ENCODE measurements at regions not wholly inside any gene's neighbourhood (a gene's known extent, or its start where the extent isn't known, plus 50 kb on each side); places are given as distances from the start of the nearest gene placed in this dataset.
"Not testable (repeated sequence)": the region's sequence is repeated elsewhere in the genome, so short reads cannot be mapped to it uniquely, and the experiment has no call there.

DNA sequence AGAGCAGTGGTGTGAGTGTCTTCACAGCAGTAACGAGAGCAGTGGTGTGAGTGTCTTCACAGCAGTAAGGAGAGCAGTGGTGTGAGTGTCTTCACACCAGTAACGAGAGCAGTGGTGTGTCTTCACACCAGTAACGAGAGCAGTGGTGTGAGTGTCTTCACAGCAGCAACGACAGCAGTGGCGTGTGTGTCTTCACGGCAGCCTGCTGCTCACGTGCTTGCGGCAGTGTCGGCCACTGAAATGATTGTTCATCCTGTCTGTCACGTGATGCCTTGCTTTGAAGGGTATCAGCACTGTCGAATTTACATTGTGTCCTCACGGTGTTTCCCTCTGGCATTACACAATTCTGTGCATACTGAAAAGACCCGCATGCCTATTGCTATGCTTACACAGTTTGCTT, 541.4 kb upstream of the SALL3 start:
- H3K4me3 ChIP-seq (ENCODE audit: low read depth in 1 of 5, low read length in 5 of 5); H3K4me1 ChIP-seq (ENCODE audit: control insufficient read depth in 5 of 5, insufficient read depth in 5 of 5, low read length in 5 of 5); H3K36me3 ChIP-seq (ENCODE audit: control insufficient read depth in 5 of 5, insufficient read depth in 5 of 5, low read length in 5 of 5); H3K27ac ChIP-seq (ENCODE audit: low read depth, low read length); H3K27me3 ChIP-seq (ENCODE audit: control insufficient read depth in 5 of 5, insufficient read depth in 4 of 5, low read length in 5 of 5); H3K9ac ChIP-seq (ENCODE audit: low read length in 5 of 5): not testable (repeated sequence)
- peaks cover 0 to 13% (median 3%) of the 10 kb centered on the region in 5 donors for H3K9me3 ChIP-seq (ENCODE audit: control insufficient read depth in 5 of 5, low read length in 5 of 5)

DNA sequence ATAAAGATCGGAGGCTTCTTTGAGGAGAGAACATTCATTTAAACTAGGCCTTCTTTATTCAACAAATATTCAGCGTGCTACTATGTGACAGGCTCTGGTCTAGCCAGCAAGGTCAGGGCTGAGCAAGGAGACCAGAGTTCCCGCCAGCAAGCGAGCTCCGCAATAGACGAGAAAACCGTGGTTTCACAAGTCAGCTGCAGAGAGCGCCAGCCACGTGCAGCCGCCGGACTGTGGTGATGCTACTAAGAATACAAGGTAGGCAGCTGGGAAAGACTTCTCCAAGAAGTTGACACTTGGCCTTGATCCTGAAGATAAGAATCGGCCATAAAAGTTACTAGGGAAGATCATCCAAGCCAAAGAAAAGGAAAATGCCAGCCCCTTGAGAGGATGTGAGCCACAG, 533.7 kb upstream of the SALL3 start:
- no peaks in the 10 kb centered on the region for H3K4me1 ChIP-seq (ENCODE audit: control insufficient read depth in 5 of 5, insufficient read depth in 5 of 5, low read length in 5 of 5)
- no peak overlapping the region for H3K27ac ChIP-seq (ENCODE audit: low read depth, low read length)
- no peaks in the 10 kb centered on the region for H3K9me3 ChIP-seq (ENCODE audit: control insufficient read depth in 5 of 5, low read length in 5 of 5)
- no peak overlapping the region for H3K4me3 ChIP-seq (ENCODE audit: low read depth in 1 of 5, low read length in 5 of 5)
- no peak overlapping the region for H3K9ac ChIP-seq (ENCODE audit: low read length in 5 of 5)
- H3K27me3 ChIP-seq (ENCODE audit: control insufficient read depth in 5 of 5, insufficient read depth in 4 of 5, low read length in 5 of 5), result peaks cover 0 to 5% (median 0%) of the 10 kb centered on the region in 5 donors
- no peaks in the 10 kb centered on the region for H3K36me3 ChIP-seq (ENCODE audit: control insufficient read depth in 5 of 5, insufficient read depth in 5 of 5, low read length in 5 of 5)

DNA sequence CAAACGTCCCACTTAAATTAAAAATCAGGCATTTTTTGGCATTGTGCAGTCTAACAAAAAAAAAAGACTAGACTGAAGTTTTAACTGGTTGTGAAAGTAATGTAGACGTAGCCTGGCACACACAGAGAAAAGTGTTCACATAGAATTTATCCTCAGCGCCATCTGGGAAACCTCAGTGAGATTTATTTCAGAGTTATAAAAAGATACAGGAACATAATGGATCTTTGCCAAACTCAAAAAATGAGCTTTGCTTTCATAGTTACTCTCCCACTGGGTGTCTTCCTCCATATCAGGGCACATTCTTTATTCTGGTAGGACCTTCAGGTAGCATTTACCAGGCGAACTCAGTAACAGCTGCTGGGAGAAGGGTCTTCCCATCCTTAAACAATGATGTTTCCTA, 532.4 kb upstream of the SALL3 start:
- Histone ChIP-seq H3K9me3 (ENCODE audit: control insufficient read depth in 5 of 5, low read length in 5 of 5) (no peaks in the 10 kb centered on the region), H3K27ac (ENCODE audit: low read depth, low read length) (no peak overlapping the region), H3K27me3 (ENCODE audit: control insufficient read depth in 5 of 5, insufficient read depth in 4 of 5, low read length in 5 of 5) (peaks cover 0 to 7% (median 0%) of the 10 kb centered on the region in 5 donors), H3K4me3 (ENCODE audit: low read depth in 1 of 5, low read length in 5 of 5) (no peak overlapping the region), H3K4me1 (ENCODE audit: control insufficient read depth in 5 of 5, insufficient read depth in 5 of 5, low read length in 5 of 5) (no peaks in the 10 kb centered on the region), H3K9ac (ENCODE audit: low read length in 5 of 5) (no peak overlapping the region), H3K36me3 (ENCODE audit: control insufficient read depth in 5 of 5, insufficient read depth in 5 of 5, low read length in 5 of 5) (no peaks in the 10 kb centered on the region)

DNA sequence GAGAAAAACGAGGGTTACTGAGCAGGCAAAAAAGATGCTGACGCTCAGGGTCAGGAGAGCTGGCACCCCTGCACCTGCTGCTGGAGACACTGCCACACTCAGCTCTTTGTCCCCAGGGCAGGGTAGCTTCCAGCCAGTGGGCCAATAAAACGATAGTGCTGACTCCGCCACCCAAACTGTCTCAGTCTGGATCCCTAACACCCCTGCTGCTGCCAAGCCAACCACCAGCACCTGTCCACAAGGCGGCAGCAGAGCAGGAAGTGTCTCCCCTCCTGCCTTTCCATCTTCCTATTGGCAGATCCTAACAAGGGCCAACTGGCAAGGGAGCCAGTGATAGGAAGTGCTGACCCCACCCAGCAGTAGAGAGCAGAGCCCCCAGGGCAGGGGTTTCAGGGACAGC, 531.5 kb upstream of the SALL3 start:
- H3K4me3 ChIP-seq (ENCODE audit: low read depth in 1 of 5, low read length in 5 of 5), result no peak overlapping the region
- H3K27me3 ChIP-seq (ENCODE audit: control insufficient read depth in 5 of 5, insufficient read depth in 4 of 5, low read length in 5 of 5), result peaks cover 0 to 7% (median 0%) of the 10 kb centered on the region in 5 donors
- no peak overlapping the region for H3K9ac ChIP-seq (ENCODE audit: low read length in 5 of 5)
- no peaks in the 10 kb centered on the region for H3K36me3 ChIP-seq (ENCODE audit: control insufficient read depth in 5 of 5, insufficient read depth in 5 of 5, low read length in 5 of 5)
- H3K4me1 ChIP-seq (ENCODE audit: control insufficient read depth in 5 of 5, insufficient read depth in 5 of 5, low read length in 5 of 5), result no peaks in the 10 kb centered on the region
- H3K9me3 ChIP-seq (ENCODE audit: control insufficient read depth in 5 of 5, low read length in 5 of 5), result no peaks in the 10 kb centered on the region
- H3K27ac ChIP-seq (ENCODE audit: low read depth, low read length), result no peak overlapping the region

DNA sequence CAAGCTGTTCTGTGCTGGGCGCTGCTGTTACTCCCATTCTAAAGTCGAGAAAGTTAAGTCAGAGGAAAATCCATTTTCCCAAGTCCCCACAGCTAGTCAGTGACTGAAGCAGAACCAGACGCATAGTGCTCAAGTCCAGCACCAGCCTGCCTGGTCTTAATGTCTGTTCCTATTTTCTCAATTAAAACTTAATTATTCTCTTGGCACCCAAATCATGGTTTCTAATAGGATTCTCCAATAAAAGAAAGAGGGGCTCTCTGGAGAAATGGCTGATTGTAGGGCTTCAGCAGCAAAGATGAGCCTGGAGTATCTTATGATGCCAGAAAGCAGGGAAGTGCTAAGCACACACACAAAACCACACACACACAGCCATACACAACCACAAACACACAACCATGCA, 531.0 kb upstream of the SALL3 start:
- H3K9me3 ChIP-seq (ENCODE audit: control insufficient read depth in 5 of 5, low read length in 5 of 5), result no peaks in the 10 kb centered on the region
- H3K27ac ChIP-seq (ENCODE audit: low read depth, low read length), result no peak overlapping the region
- no peak overlapping the region for H3K9ac ChIP-seq (ENCODE audit: low read length in 5 of 5)
- H3K27me3 ChIP-seq (ENCODE audit: control insufficient read depth in 5 of 5, insufficient read depth in 4 of 5, low read length in 5 of 5), result peaks cover 0 to 7% (median 0%) of the 10 kb centered on the region in 5 donors
- no peaks in the 10 kb centered on the region for H3K36me3 ChIP-seq (ENCODE audit: control insufficient read depth in 5 of 5, insufficient read depth in 5 of 5, low read length in 5 of 5)
- no peak overlapping the region for H3K4me3 ChIP-seq (ENCODE audit: low read depth in 1 of 5, low read length in 5 of 5)
- no peaks in the 10 kb centered on the region for H3K4me1 ChIP-seq (ENCODE audit: control insufficient read depth in 5 of 5, insufficient read depth in 5 of 5, low read length in 5 of 5)

DNA sequence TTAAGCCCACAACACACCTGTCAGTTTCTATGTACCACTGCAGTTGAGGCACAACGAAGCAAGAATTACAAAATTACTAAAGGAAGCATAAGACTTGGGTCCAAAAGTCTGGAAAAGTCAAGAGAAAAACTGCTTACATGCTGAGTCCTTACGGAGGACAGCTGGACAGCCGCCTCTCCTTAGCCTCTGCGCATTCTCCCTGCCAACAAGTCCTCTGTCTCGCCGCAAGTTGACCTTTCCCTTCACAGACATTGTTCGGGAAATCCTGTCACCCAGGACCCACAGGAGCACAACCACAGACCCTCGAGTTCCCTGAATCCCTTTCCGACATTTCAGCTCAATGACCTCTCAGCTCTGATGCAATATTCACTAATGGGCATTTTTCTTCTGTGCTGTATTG, 525.4 kb upstream of the SALL3 start:
- Histone ChIP-seq H3K9ac (ENCODE audit: low read length in 5 of 5) (no peak overlapping the region), H3K4me3 (ENCODE audit: low read depth in 1 of 5, low read length in 5 of 5) (no peak overlapping the region), H3K27ac (ENCODE audit: low read depth, low read length) (no peak overlapping the region), H3K9me3 (ENCODE audit: control insufficient read depth in 5 of 5, low read length in 5 of 5) (no peaks in the 10 kb centered on the region), H3K36me3 (ENCODE audit: control insufficient read depth in 5 of 5, insufficient read depth in 5 of 5, low read length in 5 of 5) (no peaks in the 10 kb centered on the region), H3K27me3 (ENCODE audit: control insufficient read depth in 5 of 5, insufficient read depth in 4 of 5, low read length in 5 of 5) (peaks cover 0 to 2% (median 0%) of the 10 kb centered on the region in 5 donors), H3K4me1 (ENCODE audit: control insufficient read depth in 5 of 5, insufficient read depth in 5 of 5, low read length in 5 of 5) (no peaks in the 10 kb centered on the region)

DNA sequence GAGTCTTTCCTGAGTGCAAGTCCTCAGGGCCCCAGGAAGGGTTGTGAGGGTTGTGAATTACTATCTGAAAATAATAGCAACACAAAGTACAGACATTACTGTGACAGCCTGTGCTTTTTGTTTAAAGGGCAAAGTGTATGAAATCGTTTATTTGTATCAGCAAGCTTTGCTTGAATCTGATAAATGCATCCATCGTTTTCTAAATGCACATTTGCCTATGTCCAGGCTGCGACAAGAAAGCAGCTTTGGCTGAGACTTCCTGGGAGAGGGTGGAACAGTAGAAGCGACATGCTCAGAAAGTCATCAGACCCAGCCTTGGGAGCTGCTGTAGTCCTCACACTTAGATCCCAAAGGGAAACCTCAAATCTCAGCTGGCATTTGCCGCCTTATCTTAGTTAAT, 524.2 kb upstream of the SALL3 start:
- Histone ChIP-seq H3K4me1 (ENCODE audit: control insufficient read depth in 5 of 5, insufficient read depth in 5 of 5, low read length in 5 of 5) (peaks cover 0 to 1% (median 0%) of the 10 kb centered on the region in 5 donors), H3K27me3 (ENCODE audit: control insufficient read depth in 5 of 5, insufficient read depth in 4 of 5, low read length in 5 of 5) (peaks cover 0 to 2% (median 0%) of the 10 kb centered on the region in 5 donors), H3K4me3 (ENCODE audit: low read depth in 1 of 5, low read length in 5 of 5) (no peak overlapping the region), H3K9ac (ENCODE audit: low read length in 5 of 5) (no peak overlapping the region), H3K9me3 (ENCODE audit: control insufficient read depth in 5 of 5, low read length in 5 of 5) (no peaks in the 10 kb centered on the region), H3K36me3 (ENCODE audit: control insufficient read depth in 5 of 5, insufficient read depth in 5 of 5, low read length in 5 of 5) (no peaks in the 10 kb centered on the region), H3K27ac (ENCODE audit: low read depth, low read length) (no peak overlapping the region)

DNA sequence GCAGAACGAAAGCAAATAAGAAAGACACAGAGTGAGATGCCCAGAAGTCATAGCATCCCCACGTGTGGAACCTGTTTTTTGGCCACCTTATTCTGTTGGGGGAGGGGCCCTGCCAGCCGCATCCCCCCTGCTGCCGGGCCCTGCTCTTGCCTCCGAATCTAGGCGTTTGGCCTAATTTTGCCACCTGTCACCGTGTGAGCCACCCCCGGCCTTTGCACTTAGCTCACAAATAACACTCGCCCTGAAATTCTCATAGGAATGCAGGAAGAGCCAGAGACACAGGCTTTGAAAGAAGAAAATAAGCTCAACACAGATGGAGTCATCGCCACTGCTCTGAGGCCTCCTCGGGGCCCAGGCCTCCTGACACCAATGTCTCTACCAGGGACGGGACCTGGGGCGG, 522.6 kb upstream of the SALL3 start:
- H3K27ac ChIP-seq (ENCODE audit: low read depth, low read length), result no peak overlapping the region
- no peak overlapping the region for H3K4me3 ChIP-seq (ENCODE audit: low read depth in 1 of 5, low read length in 5 of 5)
- H3K27me3 ChIP-seq (ENCODE audit: control insufficient read depth in 5 of 5, insufficient read depth in 4 of 5, low read length in 5 of 5), result no peaks in the 10 kb centered on the region
- H3K9ac ChIP-seq (ENCODE audit: low read length in 5 of 5), result no peak overlapping the region
- peaks cover 0 to 3% (median 0%) of the 10 kb centered on the region in 5 donors for H3K9me3 ChIP-seq (ENCODE audit: control insufficient read depth in 5 of 5, low read length in 5 of 5)
- no peaks in the 10 kb centered on the region for H3K36me3 ChIP-seq (ENCODE audit: control insufficient read depth in 5 of 5, insufficient read depth in 5 of 5, low read length in 5 of 5)
- H3K4me1 ChIP-seq (ENCODE audit: control insufficient read depth in 5 of 5, insufficient read depth in 5 of 5, low read length in 5 of 5), result peaks cover 0 to 3% (median 0%) of the 10 kb centered on the region in 5 donors

DNA sequence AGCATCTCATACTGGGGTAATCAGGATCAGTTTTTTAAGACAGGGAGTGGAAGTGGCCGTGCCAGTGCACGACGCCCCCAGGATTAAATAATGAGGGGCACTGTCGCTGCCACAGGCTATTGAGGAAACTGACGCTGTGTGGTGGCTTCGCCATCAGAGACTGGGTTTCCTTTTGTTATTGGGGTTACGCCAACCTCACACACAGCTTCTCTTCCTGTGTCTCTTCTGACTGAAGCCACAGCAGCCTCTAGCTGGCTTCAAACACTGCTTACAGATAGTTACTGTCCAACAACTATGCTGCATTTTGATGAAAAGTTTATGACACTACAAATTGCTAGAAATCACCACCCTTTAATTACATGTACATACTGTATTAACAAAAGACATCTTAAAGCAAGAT, 521.9 kb upstream of the SALL3 start:
- Histone ChIP-seq H3K4me1 (ENCODE audit: control insufficient read depth in 5 of 5, insufficient read depth in 5 of 5, low read length in 5 of 5) (peaks cover 0 to 3% (median 0%) of the 10 kb centered on the region in 5 donors), H3K36me3 (ENCODE audit: control insufficient read depth in 5 of 5, insufficient read depth in 5 of 5, low read length in 5 of 5) (no peaks in the 10 kb centered on the region), H3K9me3 (ENCODE audit: control insufficient read depth in 5 of 5, low read length in 5 of 5) (peaks cover 0 to 3% (median 0%) of the 10 kb centered on the region in 5 donors), H3K27me3 (ENCODE audit: control insufficient read depth in 5 of 5, insufficient read depth in 4 of 5, low read length in 5 of 5) (no peaks in the 10 kb centered on the region), H3K4me3 (ENCODE audit: low read depth in 1 of 5, low read length in 5 of 5) (no peak overlapping the region), H3K9ac (ENCODE audit: low read length in 5 of 5) (no peak overlapping the region), H3K27ac (ENCODE audit: low read depth, low read length) (no peak overlapping the region)

DNA sequence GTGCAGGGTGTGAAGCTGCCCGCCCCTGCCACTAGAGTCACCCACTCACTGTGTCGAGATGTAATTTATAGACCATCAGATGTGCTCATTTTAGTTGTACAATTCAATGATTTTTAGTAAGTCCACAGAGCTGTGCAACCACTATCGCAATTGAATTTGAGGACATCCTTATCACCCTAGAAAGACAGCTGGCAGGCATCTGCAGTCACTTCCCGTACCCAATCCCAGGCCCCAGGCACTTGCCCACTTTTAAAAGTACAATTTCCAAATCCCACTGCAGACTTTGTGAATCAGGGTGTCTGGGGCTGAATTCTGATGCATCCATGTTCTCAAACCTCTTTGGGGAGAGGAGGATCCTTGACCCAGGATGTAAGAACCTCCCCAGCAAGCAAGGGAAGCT, 521.3 kb upstream of the SALL3 start:
- H3K9me3 ChIP-seq (ENCODE audit: control insufficient read depth in 5 of 5, low read length in 5 of 5), result peaks cover 0 to 3% (median 0%) of the 10 kb centered on the region in 5 donors
- H3K27me3 ChIP-seq (ENCODE audit: control insufficient read depth in 5 of 5, insufficient read depth in 4 of 5, low read length in 5 of 5), result no peaks in the 10 kb centered on the region
- no peaks in the 10 kb centered on the region for H3K36me3 ChIP-seq (ENCODE audit: control insufficient read depth in 5 of 5, insufficient read depth in 5 of 5, low read length in 5 of 5)
- no peak overlapping the region for H3K4me3 ChIP-seq (ENCODE audit: low read depth in 1 of 5, low read length in 5 of 5)
- no peak overlapping the region for H3K27ac ChIP-seq (ENCODE audit: low read depth, low read length)
- H3K4me1 ChIP-seq (ENCODE audit: control insufficient read depth in 5 of 5, insufficient read depth in 5 of 5, low read length in 5 of 5), result peaks cover 0 to 3% (median 0%) of the 10 kb centered on the region in 5 donors
- H3K9ac ChIP-seq (ENCODE audit: low read length in 5 of 5), result no peak overlapping the region

DNA sequence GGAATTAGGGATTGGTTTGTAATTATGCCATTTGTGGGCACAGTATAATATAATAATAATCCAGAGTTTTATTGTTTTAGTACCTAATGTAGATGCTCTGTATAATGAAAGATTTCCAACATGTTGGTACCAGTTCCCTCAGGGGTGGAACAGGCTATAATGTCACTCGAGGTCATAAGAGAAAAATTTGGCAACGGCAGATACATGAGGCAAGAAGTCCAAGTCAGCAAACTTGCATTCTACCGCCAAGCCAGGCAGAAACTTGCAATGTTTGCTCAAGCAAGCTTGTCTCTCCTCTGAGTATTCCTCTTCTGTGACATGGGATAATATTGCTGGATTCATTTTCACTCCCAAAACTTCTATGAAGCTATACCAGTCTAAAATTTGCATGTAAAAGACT, 520.0 kb upstream of the SALL3 start:
- Histone ChIP-seq H3K36me3 (ENCODE audit: control insufficient read depth in 5 of 5, insufficient read depth in 5 of 5, low read length in 5 of 5) (no peaks in the 10 kb centered on the region), H3K9me3 (ENCODE audit: control insufficient read depth in 5 of 5, low read length in 5 of 5) (peaks cover 0 to 3% (median 2%) of the 10 kb centered on the region in 5 donors), H3K27me3 (ENCODE audit: control insufficient read depth in 5 of 5, insufficient read depth in 4 of 5, low read length in 5 of 5) (no peaks in the 10 kb centered on the region), H3K4me1 (ENCODE audit: control insufficient read depth in 5 of 5, insufficient read depth in 5 of 5, low read length in 5 of 5) (peaks cover 0 to 3% (median 0%) of the 10 kb centered on the region in 5 donors), H3K27ac (ENCODE audit: low read depth, low read length) (no peak overlapping the region), H3K9ac (ENCODE audit: low read length in 5 of 5) (no peak overlapping the region), H3K4me3 (ENCODE audit: low read depth in 1 of 5, low read length in 5 of 5) (no peak overlapping the region)
